Endothelial cell of umbilical vein (primary cell): ENCODE measurements at regions not wholly inside any gene's neighbourhood (a gene's known extent, or its start where the extent isn't known, plus 50 kb on each side); places are given as distances from the start of the nearest gene placed in this dataset.

ENCODE experiments used
- EZH2 ChIP-seq: IDR thresholded peaks from 2 replicates; pipeline ENCODE4 v1.6.1; 2012; ENCODE audit warnings: borderline replicate concordance, low read depth, mild to moderate bottlenecking, moderate library complexity, low read length, inconsistent platforms; ENCODE audit not compliant: severe bottlenecking
- FOS ChIP-seq: IDR thresholded peaks from 2 replicates; pipeline ENCODE4 v1.6.1; 2011; ENCODE audit warnings: mild to moderate bottlenecking, low read length, moderate library complexity, borderline replicate concordance; ENCODE audit not compliant: insufficient read depth
- GATA2 ChIP-seq: IDR thresholded peaks from 2 replicates; pipeline ENCODE4 v1.7.0; 2011; ENCODE audit warnings: low read depth, mild to moderate bottlenecking, moderate library complexity, mixed read lengths, low read length; ENCODE audit not compliant: insufficient read length, insufficient read depth
- JUN ChIP-seq: IDR thresholded peaks from 2 replicates; pipeline ENCODE4 v1.6.1; 2011; ENCODE audit warnings: borderline replicate concordance, low read depth; ENCODE audit not compliant: insufficient read length, insufficient read depth
- POLR2A ChIP-seq: IDR thresholded peaks from 2 replicates; pipeline ENCODE4 v1.6.1; 2012; ENCODE audit warnings: low read depth, mild to moderate bottlenecking, control low read depth, low read length
- POLR2AphosphoS5 ChIP-seq: IDR thresholded peaks from 2 replicates; pipeline ENCODE4 v1.6.1; 2012; ENCODE audit warnings: low read depth, mild to moderate bottlenecking, control low read depth, low read length, moderate library complexity; ENCODE audit not compliant: insufficient read depth
- TF ChIP-seq, protein P1 (sequence below), 2 donors: IDR thresholded peaks; 1 replicate in 1 of 2; 2 replicates in 1 of 2; pipeline ENCODE4 v1.5.1; 2011; ENCODE audit warnings: low read length in 2 of 2, mild to moderate bottlenecking in 2 of 2, moderate library complexity in 2 of 2, control low read depth in 1 of 2, inconsistent platforms in 1 of 2, low read depth in 1 of 2; ENCODE audit not compliant: insufficient read depth in 1 of 2; ENCODE audit errors: extremely low read depth in 1 of 2
- TF ChIP-seq, protein P2 (sequence below): IDR thresholded peaks from 2 replicates; pipeline ENCODE4 v1.6.1; 2011; ENCODE audit not compliant: insufficient read depth, insufficient read length

DNA sequence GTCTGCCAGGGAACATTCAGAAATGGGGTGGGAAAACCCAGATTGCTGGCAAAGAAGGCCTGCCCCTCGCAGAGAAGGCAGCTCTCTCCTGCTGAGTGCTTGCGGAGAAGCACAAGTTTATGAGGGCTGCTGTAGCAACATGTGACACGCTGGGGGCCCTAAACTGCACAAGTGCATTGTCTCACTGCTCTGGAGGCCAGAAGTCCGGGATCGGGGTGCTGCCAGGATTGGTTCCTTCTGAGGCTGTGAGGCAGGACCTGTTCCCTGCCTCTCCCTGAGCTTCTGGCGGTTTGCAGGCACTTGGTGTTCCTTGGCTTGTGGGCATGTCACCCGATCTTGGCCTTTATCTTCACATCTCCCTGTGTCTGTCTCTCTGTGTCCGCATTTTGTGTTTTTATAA, 75.6 kb upstream of the NEURL1B start:
- TF ChIP-seq POLR2AphosphoS5 (no peak), POLR2A (no peak), EZH2 (no peak), FOS (no peak), JUN (no peak), GATA2 (no peak)
- TF ChIP-seq, protein P1, sequence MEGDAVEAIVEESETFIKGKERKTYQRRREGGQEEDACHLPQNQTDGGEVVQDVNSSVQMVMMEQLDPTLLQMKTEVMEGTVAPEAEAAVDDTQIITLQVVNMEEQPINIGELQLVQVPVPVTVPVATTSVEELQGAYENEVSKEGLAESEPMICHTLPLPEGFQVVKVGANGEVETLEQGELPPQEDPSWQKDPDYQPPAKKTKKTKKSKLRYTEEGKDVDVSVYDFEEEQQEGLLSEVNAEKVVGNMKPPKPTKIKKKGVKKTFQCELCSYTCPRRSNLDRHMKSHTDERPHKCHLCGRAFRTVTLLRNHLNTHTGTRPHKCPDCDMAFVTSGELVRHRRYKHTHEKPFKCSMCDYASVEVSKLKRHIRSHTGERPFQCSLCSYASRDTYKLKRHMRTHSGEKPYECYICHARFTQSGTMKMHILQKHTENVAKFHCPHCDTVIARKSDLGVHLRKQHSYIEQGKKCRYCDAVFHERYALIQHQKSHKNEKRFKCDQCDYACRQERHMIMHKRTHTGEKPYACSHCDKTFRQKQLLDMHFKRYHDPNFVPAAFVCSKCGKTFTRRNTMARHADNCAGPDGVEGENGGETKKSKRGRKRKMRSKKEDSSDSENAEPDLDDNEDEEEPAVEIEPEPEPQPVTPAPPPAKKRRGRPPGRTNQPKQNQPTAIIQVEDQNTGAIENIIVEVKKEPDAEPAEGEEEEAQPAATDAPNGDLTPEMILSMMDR (IDR thresholded peaks at IDR 0.05; ENCODE audit: extremely low read depth in 1 of 2, insufficient read depth in 1 of 2, low read depth in 1 of 2, low read length in 2 of 2): no peak
- TF ChIP-seq, protein P2, sequence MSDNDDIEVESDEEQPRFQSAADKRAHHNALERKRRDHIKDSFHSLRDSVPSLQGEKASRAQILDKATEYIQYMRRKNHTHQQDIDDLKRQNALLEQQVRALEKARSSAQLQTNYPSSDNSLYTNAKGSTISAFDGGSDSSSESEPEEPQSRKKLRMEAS: no peak
